NCI-H1694 treated with DMSO at 0.1 percent for 48 hours (cell line): ENCODE measurements at regions not wholly inside any gene's neighbourhood (a gene's known extent, or its start where the extent isn't known, plus 50 kb on each side); places are given as distances from the start of the nearest gene placed in this dataset.
"Not testable (repeated sequence)": the region's sequence is repeated elsewhere in the genome, so short reads cannot be mapped to it uniquely, and the experiment has no call there.

Experiments
- DNase-seq: peaks from one replicate; lab custom pipeline; 2025; lab: John Stamatoyannopoulos, UW

DNA sequence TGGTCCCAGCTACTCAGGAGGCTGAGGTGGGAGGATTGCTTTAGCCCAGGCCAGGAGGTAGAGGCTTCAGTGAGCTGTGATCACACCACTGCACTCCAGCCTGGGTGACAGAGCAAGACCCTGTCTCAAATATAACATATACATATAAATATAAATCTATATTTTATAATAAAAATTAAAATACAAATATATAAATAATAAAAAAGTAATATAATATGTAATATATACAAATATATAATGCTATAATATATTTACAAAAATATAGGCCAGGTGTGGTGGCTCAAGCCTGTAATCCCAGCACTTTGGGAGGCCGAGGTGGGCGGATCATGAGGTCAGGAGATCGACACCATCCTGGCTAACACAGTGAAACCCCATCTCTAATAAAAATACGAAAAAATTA lies 131.4 kb downstream of the MFAP3L start:
- not testable (repeated sequence) for DNase-seq

DNA sequence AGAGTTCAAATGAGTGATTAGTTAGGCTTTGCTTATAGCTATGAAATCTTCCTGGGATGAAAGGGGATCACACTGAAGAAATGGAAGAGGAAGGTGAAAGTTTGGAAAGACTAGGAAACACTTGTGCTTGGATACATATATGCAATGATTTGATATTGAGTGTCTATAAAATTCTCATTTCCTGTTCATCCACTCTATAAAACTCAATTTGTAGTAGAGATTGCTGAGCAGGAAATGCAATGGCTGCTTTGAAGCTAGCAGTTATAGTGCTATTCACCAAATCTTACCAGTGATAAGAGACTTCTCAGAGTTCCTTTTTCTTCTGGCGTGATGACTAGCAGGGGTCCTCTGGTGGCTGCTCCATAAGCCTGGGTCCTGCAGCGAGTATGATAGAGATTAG lies 128.1 kb upstream of the HPF1 start:
- DNase-seq, result no peak

DNA sequence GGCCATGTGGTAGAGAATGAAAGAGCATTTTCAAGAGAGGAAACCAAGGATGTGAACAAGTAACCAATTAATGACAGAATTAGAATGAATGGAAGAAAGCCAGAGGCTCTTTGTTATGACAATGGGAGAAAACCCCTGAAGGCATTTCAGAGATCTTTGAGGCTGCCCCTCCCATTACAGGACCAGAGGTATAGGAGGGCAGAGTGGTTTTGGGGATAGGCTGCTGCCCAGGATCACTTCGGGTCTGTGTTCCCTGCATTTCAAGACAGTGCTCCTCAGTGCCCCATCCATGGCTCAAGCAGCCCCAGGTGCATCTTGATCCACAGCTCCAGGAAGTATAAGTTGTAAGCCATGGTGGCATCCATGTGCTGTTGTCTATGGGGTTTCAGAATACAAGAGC lies 124.0 kb upstream of the HPF1 start:
- no peak for DNase-seq

DNA sequence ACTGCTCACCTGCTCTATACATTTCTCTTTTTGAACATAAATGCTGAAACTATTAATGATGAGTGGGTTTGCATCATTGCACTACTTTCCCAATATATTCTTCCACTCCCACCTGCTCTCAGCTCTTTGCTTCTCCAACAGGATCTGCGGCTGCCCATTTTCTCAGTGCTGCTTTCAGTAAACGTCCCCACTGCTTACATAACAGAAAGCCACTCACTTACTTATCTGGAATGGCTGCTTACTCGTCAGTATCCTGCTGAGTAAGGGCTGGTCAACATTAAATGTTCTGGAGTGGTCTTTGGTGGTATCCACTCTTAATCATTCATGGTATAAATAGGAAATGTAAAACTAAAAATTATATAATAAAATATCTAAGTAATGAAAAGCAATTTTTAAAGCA lies 112.8 kb upstream of the HPF1 start:
- DNase-seq, result no peak

DNA sequence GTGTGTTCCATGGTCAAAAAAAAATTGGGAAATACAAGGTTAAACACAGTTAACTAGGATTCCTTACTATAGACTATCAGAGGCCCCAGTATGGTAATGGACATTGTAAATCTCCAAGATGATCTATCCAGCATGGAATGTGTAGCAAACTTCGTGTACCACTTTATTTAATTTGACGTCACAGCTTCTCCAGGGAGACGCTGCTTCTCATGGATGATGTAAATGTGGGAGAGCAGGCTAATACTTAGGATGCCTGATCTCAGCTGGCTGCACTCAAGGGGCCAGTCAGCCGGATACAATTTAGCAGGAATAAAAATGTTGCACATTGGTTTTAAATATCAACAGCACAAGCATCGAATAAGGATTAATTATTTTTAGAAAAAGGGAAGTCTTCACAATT lies 111.7 kb upstream of the HPF1 start:
- DNase-seq, result no peak

DNA sequence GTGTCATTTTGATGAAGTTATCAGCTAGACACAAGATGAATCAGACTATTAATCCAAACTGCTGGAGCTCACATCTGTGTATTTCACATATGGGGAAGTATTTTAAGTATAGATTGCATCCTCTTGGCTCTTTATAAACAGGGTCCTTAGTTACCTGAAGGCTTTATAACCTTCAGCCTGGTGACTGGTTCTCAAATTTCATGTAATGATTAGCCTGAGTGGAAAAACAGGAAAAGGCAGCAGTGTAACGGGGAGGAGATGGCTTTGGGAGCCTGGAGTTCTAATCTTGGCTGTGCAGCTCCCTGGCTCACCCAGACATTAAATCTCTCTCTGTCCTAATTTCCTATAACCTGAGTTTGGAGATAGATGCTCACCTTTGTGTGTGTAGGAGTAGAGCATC lies 103.8 kb upstream of the HPF1 start:
- DNase-seq, result no peak

DNA sequence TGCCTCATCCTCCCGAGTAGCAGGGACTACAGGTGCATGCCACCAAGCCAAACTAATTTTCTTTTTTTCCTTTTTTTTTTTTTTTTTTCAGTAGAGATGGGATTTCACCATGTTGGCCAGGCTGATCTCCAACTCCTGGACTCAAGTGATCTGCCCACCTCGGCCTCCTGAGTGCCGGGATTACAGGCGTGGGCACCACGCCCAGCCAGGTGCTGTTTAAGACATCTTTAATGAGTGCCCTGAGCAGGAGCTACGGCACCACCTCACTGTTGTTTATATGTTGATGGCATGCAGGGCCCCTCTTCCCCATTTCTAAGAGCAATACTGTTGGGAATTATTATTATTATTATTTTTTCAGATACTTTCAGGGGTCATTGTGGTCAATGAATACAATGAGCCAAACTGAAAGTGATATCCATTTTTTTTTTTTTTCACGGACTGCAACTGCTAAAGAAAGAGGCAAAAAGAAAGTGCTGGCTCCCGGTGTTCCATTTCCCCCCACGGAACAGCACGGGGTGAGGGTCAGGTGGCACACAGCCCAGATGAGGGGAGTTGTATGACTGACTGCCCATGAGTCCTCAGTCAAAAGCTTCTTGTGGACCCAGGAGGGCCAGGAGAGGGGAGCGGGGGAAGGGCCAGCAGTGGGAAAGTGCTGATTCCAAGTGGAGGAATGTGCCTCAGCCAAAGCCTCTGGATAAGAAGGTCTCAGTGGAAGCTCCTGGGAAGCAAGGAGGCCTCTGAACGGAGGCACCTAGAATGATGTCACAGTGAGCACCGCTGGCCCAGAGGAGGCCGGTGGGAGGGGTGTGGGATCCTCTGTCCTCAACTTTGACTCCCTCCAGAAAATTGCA lies 101.8 kb upstream of the HPF1 start:
- DNase-seq, result no peak

DNA sequence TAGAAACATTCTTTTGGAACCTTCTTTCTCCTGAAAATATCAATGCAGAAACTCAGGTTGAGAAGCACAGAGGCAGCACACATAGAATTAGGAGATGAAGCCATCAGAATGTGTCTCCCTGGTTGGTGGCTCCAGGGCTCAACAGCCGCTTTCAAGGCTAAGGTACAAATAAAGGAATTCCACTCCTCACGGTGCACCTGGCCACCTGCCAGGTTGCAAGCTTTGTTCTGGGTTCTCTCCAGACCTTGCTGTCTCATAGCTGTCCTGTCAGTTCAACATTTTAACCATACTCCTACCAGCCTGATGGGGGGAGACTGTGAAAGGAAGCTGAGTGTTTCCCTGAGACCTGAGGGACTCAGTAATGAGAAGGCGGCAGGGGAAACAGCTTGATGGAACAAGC lies 96.3 kb upstream of the HPF1 start:
- no peak for DNase-seq

DNA sequence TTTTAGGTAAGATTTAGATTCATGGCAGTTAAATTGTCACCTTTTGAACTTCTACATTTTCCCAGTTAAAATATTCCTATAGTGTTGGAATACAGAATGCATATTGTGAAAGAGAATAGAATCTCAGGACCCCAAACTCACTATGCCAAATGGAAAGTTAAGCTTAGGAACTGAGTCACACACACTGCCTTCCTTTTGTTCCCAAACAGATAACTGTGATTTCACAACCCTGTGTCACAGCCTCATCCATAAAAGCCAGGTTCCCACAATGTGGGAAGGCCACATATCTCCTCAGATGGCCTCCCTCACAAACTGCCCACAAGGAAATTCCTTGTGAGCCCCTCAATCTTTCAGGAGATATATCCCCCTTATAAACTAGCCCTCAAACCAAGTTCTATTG lies 94.7 kb upstream of the HPF1 start:
- DNase-seq, result no peak

DNA sequence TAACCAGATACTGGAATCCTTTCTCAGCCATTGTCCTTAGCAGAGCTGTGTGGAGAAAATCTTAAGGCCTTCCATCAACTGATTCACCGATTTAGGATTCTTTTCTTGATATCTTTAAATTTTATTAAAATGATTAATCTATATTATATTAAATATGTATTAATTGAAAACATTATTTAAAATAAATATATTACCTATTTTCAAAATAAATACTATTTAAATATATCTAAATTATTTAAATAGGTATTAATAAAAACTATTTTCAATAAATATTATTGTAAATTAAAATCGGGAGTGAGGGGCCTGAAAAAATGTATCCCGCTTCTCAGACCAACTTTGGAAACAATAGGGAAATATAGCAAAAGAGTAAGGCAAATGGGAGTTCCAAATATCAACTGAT lies 94.0 kb upstream of the HPF1 start:
- no peak for DNase-seq

DNA sequence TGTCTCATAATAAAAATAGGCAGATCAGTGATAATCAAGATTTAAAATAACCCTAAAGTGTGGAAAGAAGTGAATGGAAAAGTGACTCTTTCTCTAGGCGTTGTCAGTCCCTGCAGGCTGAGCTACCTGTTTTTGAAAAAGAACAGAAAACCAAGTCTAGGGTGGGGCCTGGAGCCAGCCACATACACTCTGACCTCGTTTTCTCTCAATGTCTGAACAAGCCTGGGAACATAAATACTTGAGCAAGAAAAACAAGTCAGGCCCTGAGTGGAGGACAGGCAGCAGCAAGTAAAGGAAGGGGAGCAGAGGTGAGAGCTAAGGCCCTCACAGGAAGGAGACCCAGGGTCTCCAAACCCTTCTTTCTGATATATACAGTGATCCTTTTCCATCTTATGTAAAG lies 91.7 kb upstream of the HPF1 start:
- no peak for DNase-seq

DNA sequence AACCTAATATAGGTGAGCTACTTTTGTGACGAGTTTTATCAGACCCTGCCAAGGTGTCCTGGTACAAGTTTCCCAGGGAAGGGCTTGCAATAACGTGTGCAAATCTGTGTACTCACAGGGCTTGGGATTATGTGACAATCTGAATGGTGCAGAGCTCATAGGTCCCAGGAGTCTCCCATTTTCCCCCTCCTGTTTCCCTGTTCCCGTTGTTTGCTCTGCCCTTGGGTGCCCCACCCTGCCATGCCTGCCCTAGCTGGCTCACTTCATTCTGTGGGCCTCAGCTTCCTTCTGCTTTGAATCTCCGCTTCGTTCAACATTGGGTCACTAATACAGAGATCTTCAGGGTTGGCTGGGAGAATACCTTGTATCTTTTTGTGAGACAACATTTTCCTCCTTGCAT lies 90.3 kb upstream of the HPF1 start:
- DNase-seq, result no peak

DNA sequence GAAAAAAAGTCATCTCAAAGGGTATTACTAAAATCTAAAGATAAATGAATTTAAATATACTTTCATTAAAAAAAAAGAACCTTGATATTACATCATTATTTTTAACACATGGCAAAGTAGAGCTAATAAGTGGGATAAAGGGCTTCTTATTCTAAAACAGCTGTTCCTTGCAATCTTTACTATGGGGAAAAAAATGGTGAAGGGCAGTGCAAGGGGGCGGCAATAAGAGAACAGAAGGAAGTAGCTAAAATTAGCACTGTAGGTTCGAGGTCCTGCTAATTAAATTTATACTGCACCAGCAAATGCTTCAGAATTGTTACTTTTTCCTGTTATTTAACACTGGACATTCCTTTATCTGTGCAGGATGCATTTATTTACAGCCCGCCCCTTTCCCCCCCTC lies 89.4 kb upstream of the HPF1 start:
- no peak for DNase-seq

DNA sequence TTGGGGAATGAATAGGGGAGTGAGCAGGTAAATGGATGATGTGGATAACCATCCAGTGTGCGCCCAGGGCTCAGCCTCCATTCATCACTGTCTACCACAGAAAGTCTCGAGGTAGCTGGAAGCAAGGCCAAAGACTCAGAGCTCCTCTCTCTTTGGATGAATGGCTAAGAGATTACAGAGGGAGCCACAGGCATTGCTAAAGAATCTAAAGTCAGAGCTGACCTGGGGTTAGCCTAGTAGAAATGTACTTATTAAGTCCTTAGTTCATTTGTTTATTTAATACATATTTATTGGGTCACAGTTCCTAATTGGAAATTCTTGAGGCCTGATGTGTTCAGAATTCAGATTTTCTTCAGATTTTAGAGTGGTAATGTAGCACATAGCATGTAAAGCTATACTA lies 88.7 kb upstream of the HPF1 start:
- no peak for DNase-seq

DNA sequence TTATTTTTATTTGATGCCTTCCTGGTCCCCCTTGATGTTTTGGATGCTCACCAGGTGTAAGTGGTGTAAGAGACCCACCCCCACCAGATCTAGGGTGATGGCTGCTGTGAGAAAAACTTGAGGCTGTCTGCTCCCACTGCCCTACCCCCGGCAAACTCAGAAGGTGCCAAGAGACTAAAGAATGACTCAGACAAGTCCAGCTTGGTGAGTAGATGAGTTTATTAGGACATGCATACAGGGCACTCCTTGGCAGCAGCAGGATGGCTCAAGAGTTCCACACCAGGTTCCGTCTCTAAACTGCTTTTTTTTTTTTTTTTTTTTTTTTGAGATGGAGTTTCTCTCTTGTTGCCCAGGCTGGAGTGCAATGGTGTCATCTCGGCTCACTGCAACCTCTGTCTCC lies 84.0 kb upstream of the HPF1 start:
- DNase-seq, result no peak

DNA sequence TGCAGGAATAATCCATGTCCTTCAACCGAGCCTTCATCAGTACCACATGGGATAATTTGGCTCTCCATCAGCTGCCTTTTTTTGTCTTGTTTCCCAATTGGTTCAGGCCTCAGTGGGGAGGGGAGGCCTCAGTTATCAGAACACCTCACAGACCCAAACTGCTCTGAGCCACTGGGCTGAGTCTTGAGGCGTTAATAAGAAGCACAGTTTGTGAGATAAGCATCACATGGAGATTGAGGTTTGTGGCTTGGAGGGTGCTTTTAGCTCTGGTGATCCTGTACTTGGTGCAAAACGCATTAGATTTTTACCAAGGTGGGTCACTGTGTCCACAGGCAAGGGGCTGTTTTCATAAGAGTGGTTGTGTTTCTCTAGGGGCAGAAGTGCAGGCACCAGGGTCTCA lies 82.8 kb upstream of the HPF1 start:
- no peak for DNase-seq

DNA sequence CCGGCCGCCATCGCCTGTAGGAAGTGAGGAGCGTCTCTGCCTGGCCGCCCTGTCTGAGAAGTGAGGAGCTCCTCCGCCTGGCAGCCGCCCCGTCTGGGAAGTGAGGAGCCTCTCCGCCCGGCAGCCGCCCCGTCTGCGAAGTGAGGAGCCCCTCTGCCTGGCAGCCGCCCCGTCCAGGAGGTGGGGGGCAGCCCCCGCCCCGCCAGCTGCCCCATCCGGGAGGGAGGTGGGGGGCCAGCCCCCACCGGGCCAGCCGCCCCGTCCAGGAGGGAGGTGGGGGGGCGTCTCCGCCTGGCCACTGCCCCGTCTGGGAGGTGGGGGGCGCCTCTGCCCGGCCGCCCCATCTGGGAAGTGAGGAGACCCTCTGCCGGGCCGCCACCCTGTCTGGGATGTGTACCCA lies 70.6 kb upstream of the HPF1 start:
- DNase-seq, result not testable (repeated sequence)

DNA sequence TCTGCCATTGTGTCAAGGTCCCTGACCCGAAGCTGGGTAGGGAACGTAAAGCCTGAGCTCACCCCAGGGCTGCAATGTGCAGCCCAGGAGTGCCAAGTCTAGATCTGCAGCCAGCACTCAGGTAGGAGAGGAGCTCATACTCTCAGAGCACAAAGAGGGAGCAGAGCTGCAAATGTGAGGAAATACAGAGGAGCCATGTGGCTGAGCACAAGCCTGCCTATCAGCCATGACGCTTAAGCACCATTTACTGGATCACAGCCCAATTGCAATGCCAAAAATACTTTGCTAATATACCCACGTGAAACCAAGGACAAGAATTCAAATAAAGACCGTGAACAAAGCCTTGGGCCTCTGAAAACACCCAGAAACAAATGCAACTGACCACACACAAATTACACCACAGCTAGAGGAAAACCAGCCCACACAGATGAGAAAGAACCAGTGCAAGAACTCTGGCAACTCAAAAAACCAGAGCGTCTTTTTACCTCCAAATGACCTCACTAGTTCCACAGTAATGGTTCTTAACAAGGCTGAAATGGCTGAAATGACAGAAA lies 69.0 kb upstream of the HPF1 start:
- no peak for DNase-seq

DNA sequence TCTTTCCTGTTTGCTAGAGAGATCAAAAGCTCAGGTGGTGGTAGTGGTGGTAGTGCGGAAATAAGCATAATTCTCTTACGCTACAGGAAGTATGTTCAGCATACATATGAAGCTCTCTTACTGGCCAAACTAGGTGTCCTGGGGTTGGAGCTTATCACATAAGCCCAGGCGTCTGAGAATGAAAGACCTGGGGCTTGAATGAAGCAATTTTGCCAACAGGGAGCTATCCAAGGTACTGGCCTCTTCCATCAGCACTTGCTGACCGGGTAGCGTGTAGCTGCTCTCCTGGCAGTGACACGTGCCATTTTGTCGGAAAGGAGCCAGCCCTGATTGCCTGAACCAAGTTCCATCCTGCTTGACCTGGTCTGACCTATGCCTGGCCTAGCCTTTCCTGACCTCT lies 65.9 kb upstream of the HPF1 start:
- no peak for DNase-seq

DNA sequence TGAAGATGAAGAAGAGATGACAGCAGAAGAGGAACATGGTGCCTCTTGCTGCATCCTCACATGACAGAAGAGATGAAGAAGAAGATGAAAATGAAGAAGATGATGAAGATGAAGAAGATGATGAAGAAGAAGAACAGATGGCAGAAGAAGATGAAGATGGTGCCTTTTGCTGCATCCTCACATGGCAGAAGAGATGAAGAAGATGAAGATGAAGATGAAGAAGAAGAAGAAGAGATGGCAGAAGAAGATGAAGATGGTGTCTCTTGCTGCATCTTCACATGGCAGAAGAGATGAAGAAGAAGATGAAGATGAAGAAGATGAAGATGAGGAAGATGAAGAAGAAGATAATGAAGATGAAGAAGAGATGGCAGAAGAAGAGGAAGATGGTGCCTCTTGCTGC lies 63.7 kb upstream of the HPF1 start:
- no peak for DNase-seq

DNA sequence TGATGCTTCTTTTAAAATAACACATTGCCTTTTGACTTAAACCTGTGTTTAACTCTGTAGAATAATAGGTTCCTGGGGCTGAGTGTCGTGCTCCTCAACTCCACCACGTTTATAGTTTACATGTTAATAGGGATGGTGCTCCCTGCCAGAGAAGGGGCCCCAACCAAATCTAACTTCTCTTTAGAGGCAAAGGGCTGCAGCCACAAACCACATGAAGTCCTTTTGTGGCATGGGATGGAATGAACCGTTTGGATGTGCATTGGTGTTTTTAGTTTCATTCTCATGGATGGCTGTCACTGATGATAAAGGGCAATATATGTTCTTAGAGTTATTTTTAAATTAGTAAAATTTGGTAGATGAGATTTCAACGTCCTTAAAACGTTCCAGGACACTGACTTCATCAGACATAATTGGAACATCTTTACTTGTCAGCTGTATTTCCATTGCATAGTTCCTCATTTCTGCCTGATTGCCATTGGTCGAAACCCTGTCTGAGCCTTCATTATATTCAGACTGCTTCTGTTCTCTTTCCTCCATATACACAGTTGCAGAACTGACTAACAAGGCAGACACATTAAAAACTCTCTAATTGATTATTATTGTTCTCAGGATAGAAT lies 60.4 kb upstream of the HPF1 start:
- no peak for DNase-seq

DNA sequence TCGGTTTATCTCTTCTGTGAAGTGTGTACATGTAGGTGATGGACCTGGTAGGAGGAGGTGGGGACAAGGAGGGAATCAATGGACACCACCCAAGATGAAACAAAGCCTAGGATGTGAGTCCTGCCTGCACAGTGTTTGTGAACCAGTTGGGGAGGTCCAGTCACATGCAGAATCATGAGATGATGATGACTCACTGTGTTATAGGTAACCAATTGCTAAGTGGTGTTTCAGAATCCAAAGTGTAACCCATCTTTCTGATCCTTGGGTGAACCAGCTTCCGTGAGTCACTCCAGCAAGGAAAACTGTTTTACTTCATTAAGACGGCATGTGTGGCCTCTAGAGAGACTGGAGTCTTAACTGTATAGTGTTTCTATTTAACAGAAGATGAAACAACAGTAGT lies 57.9 kb upstream of the HPF1 start:
- no peak for DNase-seq

DNA sequence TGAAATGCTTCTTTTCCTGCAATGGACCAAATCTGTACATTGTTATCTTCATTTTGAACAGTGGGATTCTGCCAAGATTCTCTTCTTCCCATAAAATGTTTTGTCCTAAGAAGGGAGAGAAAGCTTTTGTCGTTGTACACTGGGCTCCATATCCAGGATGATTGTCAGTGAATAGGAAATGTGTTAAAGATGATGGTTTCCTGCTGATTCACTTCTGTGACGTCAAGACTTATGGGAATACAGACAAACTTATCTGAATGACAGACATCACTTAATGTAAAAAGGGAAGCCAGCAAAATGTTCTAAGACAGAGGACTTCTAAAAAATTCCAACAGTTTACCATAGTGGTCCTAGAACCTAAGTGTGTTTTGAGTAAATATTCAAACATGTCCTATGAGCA lies 53.7 kb upstream of the HPF1 start:
- no peak for DNase-seq
